Lower leg skin (tissue), 4 donors: ENCODE measurements at regions not wholly inside any gene's neighbourhood (a gene's known extent, or its start where the extent isn't known, plus 50 kb on each side); places are given as distances from the start of the nearest gene placed in this dataset.

Experiments used
- DNase-seq, 2 donors: peaks; one replicate each; pipeline ENCODE4 v3.0.0-alpha.2; 2019; ENCODE audit warnings: low spot score in 2 of 2
- H3K4me3 ChIP-seq: fragments of 200-600 bp; sonication (generic); 2 replicates; pipeline ENCODE4 v1.5.1; 2017; ENCODE audit warnings: mild to moderate bottlenecking, low read depth; ENCODE audit not compliant: poor library complexity, severe bottlenecking
- POLR2A ChIP-seq, 2 donors: fragments of 450-650 bp; IDR thresholded peaks; one replicate each; pipeline ENCODE4 v1.6.1; 2016 to 2017; ENCODE audit warnings: antibody characterized with exemption in 2 of 2, mild to moderate bottlenecking in 1 of 2, moderate library complexity in 1 of 2
- WGBS, 2 donors: methylation state at CpG; one replicate each; pipeline ENCODE4 v1.1.5; 2018; 5-methylcytosine and 5-hydroxymethylcytosine counted together
- intact Hi-C: fragments of 100-400 bp; cut with DNase I; formaldehyde crosslinking; loops from one replicate; pipeline ENCODE4 v1.15.0; 2023; ENCODE audit warnings: low total_unique reads
- TF ChIP-seq, protein P1 (sequence below), 3 donors: fragments of 450-650 bp; IDR thresholded peaks; one replicate each; pipeline ENCODE4 v1.5.1; 2016; ENCODE audit warnings: antibody characterized with exemption in 3 of 3, mild to moderate bottlenecking in 3 of 3, moderate library complexity in 2 of 3

- H3K4me3 ChIP-seq = no peak overlapping the region
- intact Hi-C loops = no loop called here
- 90 to 91% methylated on average over 6 of the region's 6 CpGs for WGBS, 2 donors
- no peak for TF ChIP-seq POLR2A (IDR thresholded peaks at IDR 0.05)
- no peak for DNase-seq
Observed at GRCh38 chr22:27397036-27397953, 404.3 kb downstream of the MN1 start.

DNA sequence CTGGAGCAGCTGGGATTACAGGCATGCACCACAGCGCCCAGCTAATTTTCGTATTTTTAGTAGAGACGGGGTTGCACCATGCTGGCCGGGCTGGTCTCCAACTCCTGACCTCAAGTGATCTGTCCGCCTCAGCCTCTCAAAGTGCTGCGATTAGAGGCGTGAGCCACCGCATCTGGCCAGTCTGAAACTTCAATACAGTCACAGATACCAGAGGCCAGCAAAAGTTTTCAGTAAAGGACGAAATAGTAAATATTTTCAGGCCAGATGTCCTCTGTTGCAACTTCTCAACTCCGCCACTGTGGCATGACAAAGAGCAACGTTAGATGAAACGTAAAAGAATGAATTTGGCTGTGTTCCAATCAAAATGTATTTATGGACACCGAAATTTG is 403.6 kb downstream of the MN1 start:
- DNase-seq = no peak
- intact Hi-C loops = no loop called here
- no peak overlapping the region for H3K4me3 ChIP-seq
- TF ChIP-seq, protein P1, sequence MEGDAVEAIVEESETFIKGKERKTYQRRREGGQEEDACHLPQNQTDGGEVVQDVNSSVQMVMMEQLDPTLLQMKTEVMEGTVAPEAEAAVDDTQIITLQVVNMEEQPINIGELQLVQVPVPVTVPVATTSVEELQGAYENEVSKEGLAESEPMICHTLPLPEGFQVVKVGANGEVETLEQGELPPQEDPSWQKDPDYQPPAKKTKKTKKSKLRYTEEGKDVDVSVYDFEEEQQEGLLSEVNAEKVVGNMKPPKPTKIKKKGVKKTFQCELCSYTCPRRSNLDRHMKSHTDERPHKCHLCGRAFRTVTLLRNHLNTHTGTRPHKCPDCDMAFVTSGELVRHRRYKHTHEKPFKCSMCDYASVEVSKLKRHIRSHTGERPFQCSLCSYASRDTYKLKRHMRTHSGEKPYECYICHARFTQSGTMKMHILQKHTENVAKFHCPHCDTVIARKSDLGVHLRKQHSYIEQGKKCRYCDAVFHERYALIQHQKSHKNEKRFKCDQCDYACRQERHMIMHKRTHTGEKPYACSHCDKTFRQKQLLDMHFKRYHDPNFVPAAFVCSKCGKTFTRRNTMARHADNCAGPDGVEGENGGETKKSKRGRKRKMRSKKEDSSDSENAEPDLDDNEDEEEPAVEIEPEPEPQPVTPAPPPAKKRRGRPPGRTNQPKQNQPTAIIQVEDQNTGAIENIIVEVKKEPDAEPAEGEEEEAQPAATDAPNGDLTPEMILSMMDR (IDR thresholded peaks at IDR 0.05) = no peak
- TF ChIP-seq POLR2A (IDR thresholded peaks at IDR 0.05) = no peak
- 64 to 70% methylated on average over 13 of the region's 13 CpGs for WGBS, 2 donors

DNA sequence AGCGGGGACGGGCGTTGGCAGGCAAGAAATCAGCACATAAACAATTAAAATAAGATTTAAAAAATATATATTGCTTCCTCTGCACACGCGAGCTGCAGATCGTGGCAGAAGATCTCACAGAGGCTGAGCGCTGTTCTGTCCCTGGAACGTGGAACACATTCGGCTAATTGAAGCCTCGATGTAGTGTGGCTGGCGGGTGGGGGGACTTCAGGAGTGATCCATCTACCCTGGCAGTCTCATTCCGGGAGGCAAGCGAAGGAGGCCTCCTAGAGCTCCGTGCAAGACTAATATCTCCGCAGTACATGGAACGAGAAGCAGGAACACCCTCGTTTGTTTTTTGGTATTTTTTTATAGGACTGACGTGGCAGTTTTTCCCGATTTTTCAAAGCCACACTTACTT is 402.4 kb downstream of the MN1 start:
- no peak for DNase-seq
- WGBS, 2 donors = 20 to 29% methylated on average over 19 of the region's 19 CpGs
- intact Hi-C loops = no loop called here

DNA sequence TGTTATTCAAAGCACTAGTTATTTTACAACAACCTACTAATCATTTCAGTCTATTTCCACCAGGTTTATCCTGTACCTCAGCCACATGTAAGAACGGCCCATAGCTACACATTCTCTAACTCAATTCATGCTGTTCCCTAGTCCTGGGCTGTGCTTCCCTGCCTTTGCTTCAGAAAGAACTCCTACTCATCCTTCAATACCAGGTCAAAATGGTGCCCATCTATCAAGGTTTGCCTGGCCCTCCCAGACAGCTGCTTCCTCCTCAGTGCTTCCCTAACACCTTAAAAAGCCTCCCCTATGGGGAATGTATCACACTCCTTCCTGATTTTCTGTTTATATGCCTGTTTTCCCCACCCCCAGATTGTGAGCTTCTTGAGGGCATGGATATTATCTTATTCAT is 400.7 kb downstream of the MN1 start:
- intact Hi-C loops = loop anchor here (10.0 kb wide), 1 partner anchor 394 kb away; no protein-coding TSS in a partner anchor
- no peak for TF ChIP-seq POLR2A (IDR thresholded peaks at IDR 0.05)
- TF ChIP-seq, protein P1 (IDR thresholded peaks at IDR 0.05) = no peak
- no peak for DNase-seq
- H3K4me3 ChIP-seq = no peak overlapping the region
- WGBS, 2 donors = 6 to 45% methylated on average over 1 of the region's 1 CpG

More for the DNA sequence above, 402.4 kb downstream of the MN1 start:
- no peak overlapping the region for H3K4me3 ChIP-seq
- no peak for TF ChIP-seq POLR2A (IDR thresholded peaks at IDR 0.05)
- TF ChIP-seq, protein P1 (IDR thresholded peaks at IDR 0.05) = no peak

DNA sequence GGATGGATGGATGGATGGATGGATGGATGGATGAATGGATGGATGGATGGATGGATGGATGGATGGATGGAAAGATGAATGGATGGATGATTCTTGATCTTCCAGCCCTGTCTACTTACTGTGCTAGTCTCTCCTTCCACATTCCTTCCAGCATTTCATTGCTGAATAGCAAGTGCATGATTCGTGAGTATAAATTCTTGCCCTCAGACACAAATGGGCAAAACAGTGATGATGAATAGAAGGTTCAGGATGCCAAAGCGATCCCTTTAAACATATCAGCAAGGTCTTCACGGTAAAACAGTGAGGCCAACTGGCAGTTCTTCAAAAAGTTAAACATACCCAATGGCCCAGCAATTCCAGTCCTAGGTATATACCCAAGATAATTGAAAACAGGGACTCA is 400.2 kb downstream of the MN1 start:
- no peak for DNase-seq
- 78 to 83% methylated on average over 3 of the region's 3 CpGs for WGBS, 2 donors
- intact Hi-C loops = loop anchor here (10.0 kb wide), 1 partner anchor 393 kb away; no protein-coding TSS in a partner anchor
- H3K4me3 ChIP-seq = no peak overlapping the region
- no peak for TF ChIP-seq POLR2A (IDR thresholded peaks at IDR 0.05)
- TF ChIP-seq, protein P1 (IDR thresholded peaks at IDR 0.05) = no peak

GRCh38 chr22:27404441-27404840 is 397.1 kb downstream of the MN1 start:
- no peak overlapping the region for H3K4me3 ChIP-seq
- DNase-seq = no peak
- intact Hi-C loops = loop anchor here (10.0 kb wide), 1 partner anchor 390 kb away; no protein-coding TSS in a partner anchor
- TF ChIP-seq, protein P1 (IDR thresholded peaks at IDR 0.05) = no peak
- WGBS, 2 donors = 90 to 93% methylated on average over 5 of the region's 5 CpGs
